ENCODE measurements at regions not wholly inside any gene's neighbourhood (a gene's known extent, or its start where the extent isn't known, plus 50 kb on each side); places are given as distances from the start of the nearest gene placed in this dataset.

DNA sequence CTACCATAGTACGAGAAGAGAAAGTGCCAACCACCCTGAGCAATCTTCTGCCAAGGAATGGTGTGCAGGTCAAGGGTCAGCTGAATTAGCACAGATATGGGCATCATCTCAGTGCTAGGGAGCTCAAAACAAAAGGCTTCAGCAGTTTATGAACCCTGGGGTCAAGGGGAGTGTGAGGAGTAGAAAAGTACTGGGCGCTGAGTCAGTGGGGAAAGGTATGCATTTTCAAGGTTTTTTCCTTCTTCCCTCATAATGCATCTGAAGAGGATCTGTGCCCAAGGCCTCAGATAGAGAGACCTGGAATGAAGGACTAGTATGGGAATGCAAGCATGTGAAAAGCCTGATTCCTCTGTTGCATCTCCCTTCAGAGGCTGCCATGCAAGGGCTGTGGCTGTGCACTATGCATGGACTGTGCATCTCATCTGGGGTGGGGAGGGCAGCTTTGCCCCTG is 81.7 kb downstream of the PERP start:
- CTCF ChIA-PET: interaction anchor here (2.6 kb wide), 1 partner anchor 19 kb away, joined by 14 read pairs; no protein-coding TSS in a partner anchor
- Histone ChIP-seq H3K4me2 (no peak overlapping the region), H3K27ac (no peak overlapping the region), H3K4me1 (no peaks in the 10 kb centered on the region), H3K4me3 (no peak overlapping the region), H3K9me3 (no peaks in the 10 kb centered on the region)
- 97% methylated on average over 2 of the region's 2 CpGs for WGBS (ENCODE audit: missing lambda C conversion rate)
- ATAC-seq: no peak
- FAIRE-seq: no peak
- no peak for DNase-seq (ENCODE audit: low read depth in 1 of 2, low spot score in 1 of 2)
- POLR2A ChIA-PET: no interaction called here
- no peak for TF ChIP-seq HDAC2 (IDR thresholded peaks at IDR 0.05)
- TF ChIP-seq RNF2 (IDR thresholded peaks at IDR 0.05; ENCODE audit: borderline replicate concordance, low read depth): no peak
- TF ChIP-seq ZC3H11A (IDR thresholded peaks at IDR 0.05): no peak
- TF ChIP-seq, protein P1, sequence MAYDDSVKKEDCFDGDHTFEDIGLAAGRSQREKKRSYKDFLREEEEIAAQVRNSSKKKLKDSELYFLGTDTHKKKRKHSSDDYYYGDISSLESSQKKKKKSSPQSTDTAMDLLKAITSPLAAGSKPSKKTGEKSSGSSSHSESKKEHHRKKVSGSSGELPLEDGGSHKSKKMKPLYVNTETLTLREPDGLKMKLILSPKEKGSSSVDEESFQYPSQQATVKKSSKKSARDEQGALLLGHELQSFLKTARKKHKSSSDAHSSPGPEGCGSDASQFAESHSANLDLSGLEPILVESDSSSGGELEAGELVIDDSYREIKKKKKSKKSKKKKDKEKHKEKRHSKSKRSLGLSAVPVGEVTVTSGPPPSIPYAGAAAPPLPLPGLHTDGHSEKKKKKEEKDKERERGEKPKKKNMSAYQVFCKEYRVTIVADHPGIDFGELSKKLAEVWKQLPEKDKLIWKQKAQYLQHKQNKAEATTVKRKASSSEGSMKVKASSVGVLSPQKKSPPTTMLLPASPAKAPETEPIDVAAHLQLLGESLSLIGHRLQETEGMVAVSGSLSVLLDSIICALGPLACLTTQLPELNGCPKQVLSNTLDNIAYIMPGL (CRISPR knock-in tag; IDR thresholded peaks at IDR 0.05; ENCODE audit: borderline replicate concordance): no peak
- TF ChIP-seq, protein P2, sequence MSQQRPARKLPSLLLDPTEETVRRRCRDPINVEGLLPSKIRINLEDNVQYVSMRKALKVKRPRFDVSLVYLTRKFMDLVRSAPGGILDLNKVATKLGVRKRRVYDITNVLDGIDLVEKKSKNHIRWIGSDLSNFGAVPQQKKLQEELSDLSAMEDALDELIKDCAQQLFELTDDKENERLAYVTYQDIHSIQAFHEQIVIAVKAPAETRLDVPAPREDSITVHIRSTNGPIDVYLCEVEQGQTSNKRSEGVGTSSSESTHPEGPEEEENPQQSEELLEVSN (IDR thresholded peaks at IDR 0.05; ENCODE audit: borderline replicate concordance, low read depth): no peak
- TF ChIP-seq ZFP36 (IDR thresholded peaks at IDR 0.05; ENCODE audit: borderline replicate concordance, partially characterized antibody): no peak
- no peak for TF ChIP-seq RCOR1 (IDR thresholded peaks at IDR 0.05; ENCODE audit: low read depth, low read length)
- TF ChIP-seq SREBF2 (IDR thresholded peaks at IDR 0.05): no peak
- TF ChIP-seq ZNF302 (CRISPR knock-in tag; IDR thresholded peaks at IDR 0.05): no peak
- TF ChIP-seq, protein P3, sequence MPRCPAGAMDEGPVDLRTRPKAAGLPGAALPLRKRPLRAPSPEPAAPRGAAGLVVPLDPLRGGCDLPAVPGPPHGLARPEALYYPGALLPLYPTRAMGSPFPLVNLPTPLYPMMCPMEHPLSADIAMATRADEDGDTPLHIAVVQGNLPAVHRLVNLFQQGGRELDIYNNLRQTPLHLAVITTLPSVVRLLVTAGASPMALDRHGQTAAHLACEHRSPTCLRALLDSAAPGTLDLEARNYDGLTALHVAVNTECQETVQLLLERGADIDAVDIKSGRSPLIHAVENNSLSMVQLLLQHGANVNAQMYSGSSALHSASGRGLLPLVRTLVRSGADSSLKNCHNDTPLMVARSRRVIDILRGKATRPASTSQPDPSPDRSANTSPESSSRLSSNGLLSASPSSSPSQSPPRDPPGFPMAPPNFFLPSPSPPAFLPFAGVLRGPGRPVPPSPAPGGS (IDR thresholded peaks at IDR 0.05): no peak
- TF ChIP-seq, protein P4, sequence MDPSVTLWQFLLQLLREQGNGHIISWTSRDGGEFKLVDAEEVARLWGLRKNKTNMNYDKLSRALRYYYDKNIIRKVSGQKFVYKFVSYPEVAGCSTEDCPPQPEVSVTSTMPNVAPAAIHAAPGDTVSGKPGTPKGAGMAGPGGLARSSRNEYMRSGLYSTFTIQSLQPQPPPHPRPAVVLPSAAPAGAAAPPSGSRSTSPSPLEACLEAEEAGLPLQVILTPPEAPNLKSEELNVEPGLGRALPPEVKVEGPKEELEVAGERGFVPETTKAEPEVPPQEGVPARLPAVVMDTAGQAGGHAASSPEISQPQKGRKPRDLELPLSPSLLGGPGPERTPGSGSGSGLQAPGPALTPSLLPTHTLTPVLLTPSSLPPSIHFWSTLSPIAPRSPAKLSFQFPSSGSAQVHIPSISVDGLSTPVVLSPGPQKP (IDR thresholded peaks at IDR 0.05; ENCODE audit: low read depth, low read length): no peak

DNA sequence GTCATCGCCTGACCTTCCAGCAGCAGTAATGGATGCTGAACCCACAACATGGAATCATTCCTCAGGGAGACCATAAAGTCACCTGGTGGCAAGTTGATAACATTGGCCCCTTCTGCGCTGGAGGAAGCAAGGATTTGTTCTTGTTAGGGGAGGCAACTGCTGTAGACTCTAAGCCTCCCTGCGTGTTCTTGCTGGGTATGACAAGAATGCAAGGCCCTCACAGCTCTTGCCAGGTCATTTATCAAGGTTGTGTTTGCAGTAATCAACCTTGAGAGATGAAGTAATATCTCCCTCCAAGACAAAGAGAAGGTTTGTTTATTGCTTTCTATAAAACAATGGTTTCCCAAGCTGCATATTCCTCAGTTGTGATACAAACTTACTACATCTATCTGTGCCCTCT is 80.9 kb downstream of the PERP start:
- ChIA-PET POLR2A (no interaction called here), CTCF (interaction anchor here (2.6 kb wide), 1 partner anchor 19 kb away, joined by 14 read pairs; no protein-coding TSS in a partner anchor)
- FAIRE-seq (no peak), ATAC-seq (no peak), DNase-seq (ENCODE audit: low read depth in 1 of 2, low spot score in 1 of 2) (no peak)
- H3K4me3 ChIP-seq: no peak overlapping the region
- H3K27ac ChIP-seq: no peak overlapping the region
- no peak overlapping the region for H3K4me2 ChIP-seq
- 90% methylated on average over 3 of the region's 3 CpGs for WGBS (ENCODE audit: missing lambda C conversion rate)
- H3K4me1 ChIP-seq: no peaks in the 10 kb centered on the region
- H3K9me3 ChIP-seq: no peaks in the 10 kb centered on the region
- TF ChIP-seq MAZ (IDR thresholded peaks at IDR 0.05; ENCODE audit: borderline replicate concordance, low read depth, low read length) (no peak), KDM5A (IDR thresholded peaks at IDR 0.05) (no peak), MAFK (IDR thresholded peaks at IDR 0.05; ENCODE audit: partially characterized antibody) (no peak), SMC3 (IDR thresholded peaks at IDR 0.05) (no peak), NPAS2 (CRISPR knock-in tag; IDR thresholded peaks at IDR 0.05; ENCODE audit: borderline replicate concordance) (no peak), ESRRA (IDR thresholded peaks at IDR 0.05; ENCODE audit: borderline replicate concordance, low read length) (no peak), CEBPB (IDR thresholded peaks at IDR 0.05) (no peak), KDM1A (IDR thresholded peaks at IDR 0.05; ENCODE audit: low read depth) (no peak), ZSCAN20 (CRISPR knock-in tag; IDR thresholded peaks at IDR 0.05) (no peak), FOSL2 (IDR thresholded peaks at IDR 0.05) (no peak), FOSL2 (CRISPR knock-in tag; IDR thresholded peaks at IDR 0.05) (no peak), FOXS1 (CRISPR knock-in tag; IDR thresholded peaks at IDR 0.05) (no peak), NR3C1 (IDR thresholded peaks at IDR 0.05) (no peak), HEYL (CRISPR knock-in tag; IDR thresholded peaks at IDR 0.05) (no peak), RCOR1 (IDR thresholded peaks at IDR 0.05; ENCODE audit: low read depth, low read length) (no peak)
- TF ChIP-seq, protein P5, sequence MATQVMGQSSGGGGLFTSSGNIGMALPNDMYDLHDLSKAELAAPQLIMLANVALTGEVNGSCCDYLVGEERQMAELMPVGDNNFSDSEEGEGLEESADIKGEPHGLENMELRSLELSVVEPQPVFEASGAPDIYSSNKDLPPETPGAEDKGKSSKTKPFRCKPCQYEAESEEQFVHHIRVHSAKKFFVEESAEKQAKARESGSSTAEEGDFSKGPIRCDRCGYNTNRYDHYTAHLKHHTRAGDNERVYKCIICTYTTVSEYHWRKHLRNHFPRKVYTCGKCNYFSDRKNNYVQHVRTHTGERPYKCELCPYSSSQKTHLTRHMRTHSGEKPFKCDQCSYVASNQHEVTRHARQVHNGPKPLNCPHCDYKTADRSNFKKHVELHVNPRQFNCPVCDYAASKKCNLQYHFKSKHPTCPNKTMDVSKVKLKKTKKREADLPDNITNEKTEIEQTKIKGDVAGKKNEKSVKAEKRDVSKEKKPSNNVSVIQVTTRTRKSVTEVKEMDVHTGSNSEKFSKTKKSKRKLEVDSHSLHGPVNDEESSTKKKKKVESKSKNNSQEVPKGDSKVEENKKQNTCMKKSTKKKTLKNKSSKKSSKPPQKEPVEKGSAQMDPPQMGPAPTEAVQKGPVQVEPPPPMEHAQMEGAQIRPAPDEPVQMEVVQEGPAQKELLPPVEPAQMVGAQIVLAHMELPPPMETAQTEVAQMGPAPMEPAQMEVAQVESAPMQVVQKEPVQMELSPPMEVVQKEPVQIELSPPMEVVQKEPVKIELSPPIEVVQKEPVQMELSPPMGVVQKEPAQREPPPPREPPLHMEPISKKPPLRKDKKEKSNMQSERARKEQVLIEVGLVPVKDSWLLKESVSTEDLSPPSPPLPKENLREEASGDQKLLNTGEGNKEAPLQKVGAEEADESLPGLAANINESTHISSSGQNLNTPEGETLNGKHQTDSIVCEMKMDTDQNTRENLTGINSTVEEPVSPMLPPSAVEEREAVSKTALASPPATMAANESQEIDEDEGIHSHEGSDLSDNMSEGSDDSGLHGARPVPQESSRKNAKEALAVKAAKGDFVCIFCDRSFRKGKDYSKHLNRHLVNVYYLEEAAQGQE (IDR thresholded peaks at IDR 0.05): no peak
- TF ChIP-seq, protein P6, sequence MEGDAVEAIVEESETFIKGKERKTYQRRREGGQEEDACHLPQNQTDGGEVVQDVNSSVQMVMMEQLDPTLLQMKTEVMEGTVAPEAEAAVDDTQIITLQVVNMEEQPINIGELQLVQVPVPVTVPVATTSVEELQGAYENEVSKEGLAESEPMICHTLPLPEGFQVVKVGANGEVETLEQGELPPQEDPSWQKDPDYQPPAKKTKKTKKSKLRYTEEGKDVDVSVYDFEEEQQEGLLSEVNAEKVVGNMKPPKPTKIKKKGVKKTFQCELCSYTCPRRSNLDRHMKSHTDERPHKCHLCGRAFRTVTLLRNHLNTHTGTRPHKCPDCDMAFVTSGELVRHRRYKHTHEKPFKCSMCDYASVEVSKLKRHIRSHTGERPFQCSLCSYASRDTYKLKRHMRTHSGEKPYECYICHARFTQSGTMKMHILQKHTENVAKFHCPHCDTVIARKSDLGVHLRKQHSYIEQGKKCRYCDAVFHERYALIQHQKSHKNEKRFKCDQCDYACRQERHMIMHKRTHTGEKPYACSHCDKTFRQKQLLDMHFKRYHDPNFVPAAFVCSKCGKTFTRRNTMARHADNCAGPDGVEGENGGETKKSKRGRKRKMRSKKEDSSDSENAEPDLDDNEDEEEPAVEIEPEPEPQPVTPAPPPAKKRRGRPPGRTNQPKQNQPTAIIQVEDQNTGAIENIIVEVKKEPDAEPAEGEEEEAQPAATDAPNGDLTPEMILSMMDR (IDR thresholded peaks at IDR 0.05): no peak
